Activated CD4-positive, CD25-positive, alpha-beta regulatory T cell treated with anti-CD3 and anti-CD28 coated beads, Interleukin-2, amount 50 U/mL, for 72 hours (primary cell): ENCODE measurements at regions not wholly inside any gene's neighbourhood (a gene's known extent, or its start where the extent isn't known, plus 50 kb on each side); places are given as distances from the start of the nearest gene placed in this dataset.

Experiments
- DNase-seq: peaks from one replicate; pipeline ENCODE4 v3.0.0; 2021

DNA sequence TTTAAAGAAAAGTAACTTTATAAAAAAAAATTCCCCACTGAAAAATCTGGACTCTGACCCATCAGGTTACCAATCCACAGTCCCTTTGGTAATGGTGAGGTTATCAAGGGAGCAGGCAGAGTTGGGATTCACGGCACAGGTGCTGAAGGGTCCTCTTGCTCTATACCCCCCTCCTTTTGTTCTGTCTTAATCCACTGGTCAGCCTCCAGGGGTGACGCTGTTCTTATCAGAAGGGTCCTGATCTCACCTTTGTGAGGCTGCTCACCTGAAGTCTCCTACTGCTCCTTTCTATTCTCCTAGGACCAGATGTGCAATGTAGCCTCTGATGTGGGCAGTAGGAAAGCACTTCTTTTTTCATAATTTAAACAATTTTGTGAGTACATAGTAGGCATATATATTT lies 80.6 kb upstream of the E2F8 start:
- no peak for DNase-seq

DNA sequence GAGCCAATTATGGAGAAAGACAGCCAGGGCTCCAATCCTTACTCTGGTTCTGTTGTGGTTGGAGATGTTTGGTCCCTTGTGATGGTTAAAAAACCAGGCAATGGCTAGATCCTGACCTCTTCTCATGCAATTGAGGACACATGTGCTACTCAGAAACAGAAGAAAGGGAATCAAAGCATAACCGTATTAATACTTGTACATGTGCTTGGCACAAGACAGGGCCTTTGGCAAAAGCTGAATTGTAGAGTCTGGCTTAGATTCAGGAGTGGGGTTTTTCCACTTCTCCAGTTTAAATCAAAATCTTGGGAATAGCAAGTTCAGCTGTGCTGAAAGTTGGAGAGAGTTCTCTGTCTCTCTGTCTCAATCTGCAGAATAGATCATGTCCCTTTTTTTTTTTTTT lies 80.1 kb upstream of the E2F8 start:
- no peak for DNase-seq

- no peak for DNase-seq
Observed at GRCh38 chr11:19316434-19316833, 75.7 kb upstream of the E2F8 start.

GRCh38 chr11:19315511-19315910 lies 74.8 kb upstream of the E2F8 start:
- no peak for DNase-seq

DNA sequence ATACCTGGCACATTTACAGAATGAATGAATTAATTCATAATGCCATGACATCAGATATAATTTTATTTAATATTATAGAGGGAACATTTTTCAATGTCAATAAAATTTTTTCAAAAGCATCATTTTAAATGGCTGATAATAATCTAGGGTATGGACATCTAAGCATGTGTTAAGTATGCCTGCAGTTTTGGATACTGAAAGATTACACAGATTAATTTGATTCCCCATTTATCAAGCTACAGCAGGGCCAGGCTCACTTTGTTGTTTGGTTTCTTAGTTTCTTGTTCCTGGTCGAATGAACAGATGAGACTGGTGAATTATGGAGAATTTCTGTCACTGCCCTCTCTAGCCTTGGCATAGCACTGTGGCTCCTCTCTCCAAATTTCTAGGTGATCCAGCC lies 72.4 kb upstream of the E2F8 start:
- DNase-seq: no peak

GRCh38 chr11:19311308-19312030 lies 70.7 kb upstream of the E2F8 start:
- DNase-seq: peak; percentile 51

GRCh38 chr11:19307498-19307897 lies 66.8 kb upstream of the E2F8 start:
- no peak for DNase-seq

- DNase-seq: no peak
Observed at GRCh38 chr11:19306179-19306944, 65.6 kb upstream of the E2F8 start.

- DNase-seq: no peak
Observed at GRCh38 chr11:19301361-19301760, 60.6 kb upstream of the E2F8 start.

DNA sequence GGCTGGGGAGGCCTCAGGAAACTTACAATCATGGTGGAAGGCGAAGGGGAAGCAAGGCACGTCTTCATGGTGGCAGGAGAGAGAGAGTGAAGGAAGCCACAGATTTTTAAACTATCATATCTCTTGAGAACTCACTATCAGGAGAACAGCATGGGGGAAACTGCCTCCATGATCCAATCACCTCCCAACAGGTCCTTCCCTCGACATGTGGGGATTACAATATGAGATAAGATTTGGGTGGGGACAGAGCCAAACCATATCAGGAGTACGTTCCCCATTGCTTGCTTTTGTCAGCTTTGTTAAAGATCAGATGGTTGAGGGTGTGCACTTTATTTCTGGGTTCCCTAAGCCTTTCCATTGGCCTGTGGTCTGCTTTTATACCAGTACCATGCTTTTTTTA lies 53.7 kb upstream of the E2F8 start:
- DNase-seq: no peak

DNA sequence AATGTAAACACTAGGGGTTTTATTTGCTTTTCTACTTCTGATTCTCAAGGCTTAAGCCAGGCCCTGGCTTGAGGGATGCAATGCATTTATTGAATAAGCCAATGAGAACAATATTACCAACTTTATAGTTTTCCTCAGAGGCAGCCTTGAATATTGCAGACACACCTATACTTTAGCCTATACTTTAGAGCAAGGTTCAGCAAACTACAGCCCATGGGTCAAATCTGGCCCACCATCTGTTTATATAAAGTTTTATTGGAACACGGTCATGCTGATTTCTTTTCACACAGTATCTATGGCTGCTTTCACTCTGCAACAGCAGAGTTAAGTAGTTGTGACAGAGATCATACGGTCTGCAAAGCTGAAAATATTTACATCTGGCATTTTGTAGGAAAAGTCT lies 50.3 kb upstream of the E2F8 start:
- DNase-seq: no peak
